CD14-positive monocyte (primary cell): ENCODE measurements at regions not wholly inside any gene's neighbourhood (a gene's known extent, or its start where the extent isn't known, plus 50 kb on each side); places are given as distances from the start of the nearest gene placed in this dataset.
"Not testable (repeated sequence)": the region's sequence is repeated elsewhere in the genome, so short reads cannot be mapped to it uniquely, and the experiment has no call there.

Experiments used
- DNase-seq, 3 donors: peaks; one replicate each; pipeline ENCODE4 v3.0.0-alpha.2; 2011 to 2022
- H2AFZ ChIP-seq: 2 replicates; pipeline ENCODE4 v1.6.0; 2012; ENCODE audit warnings: mild to moderate bottlenecking, low read depth, low read length, inconsistent platforms; ENCODE audit not compliant: insufficient read depth, poor library complexity, severe bottlenecking
- H3K27ac ChIP-seq, 2 donors: 1 replicate in 1 of 2; 2 replicates in 1 of 2; pipeline ENCODE4 v1.5.1; 2012 to 2013; ENCODE audit warnings: low read length in 2 of 2, control low read depth in 1 of 2, inconsistent platforms in 1 of 2, low read depth in 1 of 2, mild to moderate bottlenecking in 1 of 2
- H3K27me3 ChIP-seq, 2 donors: one replicate each; pipeline versions ENCODE4 v1.6.0 to v1.6.1; 2011 to 2013; ENCODE audit warnings: low read length in 2 of 2; ENCODE audit not compliant: control insufficient read depth in 2 of 2, insufficient read depth in 2 of 2
- H3K36me3 ChIP-seq, 2 donors: replicated peaks in 1 of 2; 1 replicate in 1 of 2; 2 replicates in 1 of 2; pipeline versions ENCODE4 v1.5.1 to v1.6.1; 2012 to 2013; ENCODE audit warnings: low read length in 2 of 2, control low read depth in 1 of 2, inconsistent platforms in 1 of 2, mild to moderate bottlenecking in 1 of 2; ENCODE audit not compliant: insufficient read depth in 2 of 2, control insufficient read depth in 1 of 2
- H3K4me1 ChIP-seq, 2 donors: 1 replicate in 1 of 2; 2 replicates in 1 of 2; pipeline versions ENCODE4 v1.5.1 to v1.6.1; 2012 to 2013; ENCODE audit warnings: low read length in 2 of 2, control low read depth in 1 of 2, inconsistent platforms in 1 of 2, mild to moderate bottlenecking in 1 of 2, moderate library complexity in 1 of 2; ENCODE audit not compliant: insufficient read depth in 2 of 2, control insufficient read depth in 1 of 2
- H3K4me2 ChIP-seq: replicated peaks from 2 replicates; pipeline ENCODE3; 2012; ENCODE audit warnings: low read length, moderate library complexity, mild to moderate bottlenecking; ENCODE audit not compliant: poor library complexity, severe bottlenecking; ENCODE audit errors: extremely low read depth
- H3K4me3 ChIP-seq, 3 experiments: fragments of 200-600 bp in 1 of 3; sonication (generic) in 1 of 3; replicated peaks in 1 of 3; 1 replicate in 2 of 3; 2 replicates in 1 of 3; pipeline ENCODE4 v1.5.1; 2011 to 2013; ENCODE audit warnings: low read length in 3 of 3, mild to moderate bottlenecking in 3 of 3, control low read depth in 2 of 3, low read depth in 2 of 3, inconsistent platforms in 1 of 3, moderate library complexity in 1 of 3
- H3K79me2 ChIP-seq: 2 replicates; pipeline ENCODE4 v1.6.0; 2012; ENCODE audit warnings: mild to moderate bottlenecking, control low read depth, inconsistent platforms, low read length, moderate library complexity; ENCODE audit not compliant: insufficient read depth
- H3K9ac ChIP-seq: 2 replicates; pipeline ENCODE4 v1.6.0; 2017; ENCODE audit warnings: low read length, mild to moderate bottlenecking; ENCODE audit not compliant: insufficient read depth, poor library complexity, severe bottlenecking
- H3K9me3 ChIP-seq, 2 donors: replicated peaks in 1 of 2; 1 replicate in 1 of 2; 2 replicates in 1 of 2; pipeline versions ENCODE4 v1.5.1 to v1.6.1; 2012 to 2013; ENCODE audit warnings: low read length in 2 of 2, control low read depth in 1 of 2; ENCODE audit not compliant: control insufficient read depth in 1 of 2, insufficient read depth in 1 of 2
- H4K20me1 ChIP-seq: 2 replicates; pipeline ENCODE4 v1.6.0; 2012; ENCODE audit warnings: mild to moderate bottlenecking, low read length, control low read depth, moderate library complexity; ENCODE audit not compliant: insufficient read depth
- H3K27ac Mint-ChIP-seq, 7 donors: one replicate each; pipeline ENCODE4 v1.8.0; 2020; ENCODE audit warnings: mild to moderate bottlenecking in 7 of 7, mixed read lengths in 7 of 7, moderate library complexity in 6 of 7, inconsistent platforms in 2 of 7
- H3K27me3 Mint-ChIP-seq, 3 donors: one replicate each; pipeline ENCODE4 v1.8.0; 2021 to 2022; ENCODE audit warnings: low read depth in 3 of 3, mild to moderate bottlenecking in 3 of 3, mixed read lengths in 3 of 3, moderate library complexity in 3 of 3, inconsistent platforms in 1 of 3
- H3K36me3 Mint-ChIP-seq, 2 donors: one replicate each; pipeline ENCODE4 v1.8.0; 2020; ENCODE audit warnings: mixed read lengths in 2 of 2, inconsistent platforms in 1 of 2, mild to moderate bottlenecking in 1 of 2
- H3K4me1 Mint-ChIP-seq: one replicate; pipeline ENCODE4 v1.8.0; 2020; ENCODE audit warnings: mild to moderate bottlenecking, mixed read lengths
- H3K4me3 Mint-ChIP-seq, 2 donors: one replicate each; pipeline ENCODE4 v1.8.0; 2020; ENCODE audit warnings: mild to moderate bottlenecking in 2 of 2, mixed read lengths in 2 of 2, moderate library complexity in 1 of 2
- H3K9me3 Mint-ChIP-seq, 7 donors: one replicate each; pipeline ENCODE4 v1.8.0; 2020 to 2022; ENCODE audit warnings: mixed read lengths in 7 of 7, mild to moderate bottlenecking in 6 of 7, moderate library complexity in 6 of 7, inconsistent platforms in 2 of 7
- CTCF ChIP-seq: fragments of 200-600 bp; IDR thresholded peaks from one replicate; pipeline ENCODE4 v1.8.0; 2022; ENCODE audit warnings: antibody characterized with exemption, mild to moderate bottlenecking
- WGBS: methylation state at CpG from one replicate; pipeline ENCODE4 v1.1.5; 2013; ENCODE audit warnings: missing lambda C conversion rate; ENCODE audit not compliant: insufficient coverage; 5-methylcytosine and 5-hydroxymethylcytosine counted together
- intact Hi-C, 2 donors: fragments of 100-400 bp; cut with micrococcal nuclease; formaldehyde crosslinking; loops; one replicate each; pipeline versions ENCODE4 v1.15.0 to v1.15.1; 2023

GRCh38 chr4:173998471-173999144, 284.9 kb downstream of the FBXO8 start:
- Histone ChIP-seq H3K36me3 (no peaks in the 10 kb centered on the region), H3K27me3 (no peaks in the 10 kb centered on the region), H3K9ac (no peak overlapping the region), H3K4me2 (no peak overlapping the region), H3K9me3 (no peaks in the 10 kb centered on the region), H3K4me1 (no peaks in the 10 kb centered on the region), H2AFZ (no peak overlapping the region), H4K20me1 (no peaks in the 10 kb centered on the region), H3K27ac (no peak overlapping the region), H3K4me3 (no peak overlapping the region), H3K79me2 (no peaks in the 10 kb centered on the region)
- Mint-ChIP-seq H3K27me3 (peaks cover 0 to 7% (median 3%) of the 10 kb centered on the region in 3 donors), H3K9me3 (peaks cover 0 to 2% (median 0%) of the 10 kb centered on the region in 7 donors), H3K36me3 (no peaks in the 10 kb centered on the region), H3K27ac (no peak overlapping the region), H3K4me1 (no peaks in the 10 kb centered on the region), H3K4me3 (no peak overlapping the region)
- WGBS = 33% methylated on average over 1 of the region's 6 CpGs
- intact Hi-C loops = no loop called here
- TF ChIP-seq CTCF = no peak
- no peak for DNase-seq

- H3K27ac ChIP-seq, H3K4me1 ChIP-seq, H3K4me1 Mint-ChIP-seq, H2AFZ ChIP-seq, H3K4me2 ChIP-seq, H3K27me3 ChIP-seq, H3K36me3 ChIP-seq, H3K27ac Mint-ChIP-seq, H3K27me3 Mint-ChIP-seq, H3K9me3 Mint-ChIP-seq, intact Hi-C loops, H3K9me3 ChIP-seq, H3K4me3 Mint-ChIP-seq, H3K4me3 ChIP-seq, H3K9ac ChIP-seq, DNase-seq, H3K79me2 ChIP-seq, H4K20me1 ChIP-seq, H3K36me3 Mint-ChIP-seq: not testable (repeated sequence)
- 100% methylated on average over 4 of the region's 4 CpGs for WGBS
Measured at GRCh38 chr4:173995779-173996178, 287.7 kb downstream of the FBXO8 start.
